Neuronal stem cell (in vitro differentiated cells): ENCODE measurements at regions not wholly inside any gene's neighbourhood (a gene's known extent, or its start where the extent isn't known, plus 50 kb on each side); places are given as distances from the start of the nearest gene placed in this dataset.
A peak's percentile ranks its signal among the peaks of the same experiment; 100 is the strongest.

ENCODE experiments used
- DNase-seq: peaks from one replicate; pipeline ENCODE4 v3.0.0-alpha.2; 2013; ENCODE audit warnings: low spot score
- H2AFZ ChIP-seq: one replicate; pipeline ENCODE4 v1.6.1; 2013; ENCODE audit warnings: mild to moderate bottlenecking, low read length, inconsistent platforms
- H2AK5ac ChIP-seq: 2 replicates; pipeline ENCODE4 v1.6.1; 2013; ENCODE audit warnings: low read depth, mild to moderate bottlenecking, inconsistent platforms, low read length, moderate library complexity, mixed read lengths
- H2BK120ac ChIP-seq: 2 replicates; pipeline ENCODE4 v1.6.1; 2013; ENCODE audit warnings: low read depth, mild to moderate bottlenecking, inconsistent platforms, low read length, moderate library complexity, mixed read lengths
- H2BK12ac ChIP-seq: one replicate; pipeline ENCODE4 v1.6.1; 2013; ENCODE audit warnings: low read length, inconsistent platforms
- H2BK15ac ChIP-seq: 2 replicates; pipeline ENCODE4 v1.6.1; 2013; ENCODE audit warnings: mild to moderate bottlenecking, low read length, inconsistent platforms, mixed read lengths
- H2BK5ac ChIP-seq: one replicate; pipeline ENCODE4 v1.6.1; 2013; ENCODE audit warnings: inconsistent platforms, mild to moderate bottlenecking, low read length, moderate library complexity
- H3K14ac ChIP-seq: one replicate; pipeline ENCODE4 v1.6.1; 2013; ENCODE audit warnings: low read length, inconsistent platforms
- H3K18ac ChIP-seq: 2 replicates; pipeline ENCODE4 v1.6.1; 2013; ENCODE audit warnings: low read length, inconsistent platforms
- H3K23ac ChIP-seq: 2 replicates; pipeline ENCODE4 v1.6.1; 2013; ENCODE audit warnings: low read depth, mild to moderate bottlenecking, mixed read lengths, low read length, inconsistent platforms; ENCODE audit not compliant: poor library complexity
- H3K27ac ChIP-seq: replicated peaks from 3 replicates; pipeline ENCODE4 v1.5.1; 2013; ENCODE audit warnings: low read length, inconsistent platforms
- H3K27me3 ChIP-seq, 3 experiments: 2 replicates each; pipeline ENCODE4 v1.6.1; 2013; ENCODE audit warnings: low read length in 3 of 3, mild to moderate bottlenecking in 2 of 3, inconsistent platforms in 1 of 3, low read depth in 1 of 3, mixed read lengths in 1 of 3, moderate library complexity in 1 of 3; ENCODE audit not compliant: control insufficient read depth in 3 of 3, insufficient read depth in 3 of 3
- H3K36me3 ChIP-seq, 2 donors: replicated peaks in 1 of 2; 2 replicates each; pipeline ENCODE4 v1.6.1; 2013; ENCODE audit warnings: low read length in 2 of 2; ENCODE audit not compliant: control insufficient read depth in 2 of 2, insufficient read depth in 2 of 2
- H3K4ac ChIP-seq: 2 replicates; pipeline ENCODE4 v1.6.1; 2013; ENCODE audit warnings: inconsistent platforms, mild to moderate bottlenecking, low read length, moderate library complexity
- H3K4me1 ChIP-seq, 2 donors: 1 replicate in 1 of 2; 2 replicates in 1 of 2; pipeline ENCODE4 v1.6.1; 2013; ENCODE audit warnings: low read length in 2 of 2, low read depth in 1 of 2; ENCODE audit not compliant: control insufficient read depth in 2 of 2, insufficient read depth in 1 of 2
- H3K4me2 ChIP-seq: one replicate; pipeline ENCODE4 v1.6.1; 2013; ENCODE audit warnings: mild to moderate bottlenecking, low read length, inconsistent platforms; ENCODE audit not compliant: insufficient read depth, poor library complexity, severe bottlenecking
- H3K4me3 ChIP-seq, 2 donors: 2 replicates each; pipeline ENCODE4 v1.5.1; 2013; ENCODE audit warnings: low read length in 2 of 2, mild to moderate bottlenecking in 2 of 2, inconsistent platforms in 1 of 2, moderate library complexity in 1 of 2
- H3K79me1 ChIP-seq: one replicate; pipeline ENCODE4 v1.6.1; 2013; ENCODE audit warnings: low read depth, mild to moderate bottlenecking, inconsistent platforms, low read length, moderate library complexity
- H3K9ac ChIP-seq: one replicate; pipeline ENCODE4 v1.6.1; 2013; ENCODE audit warnings: mild to moderate bottlenecking, low read depth, low read length, inconsistent platforms; ENCODE audit not compliant: poor library complexity
- H3K9me3 ChIP-seq, 2 donors: replicated peaks in 1 of 2; 2 replicates each; pipeline versions ENCODE3 to v1.6.1; 2013; ENCODE audit warnings: low read length in 2 of 2, mild to moderate bottlenecking in 2 of 2, inconsistent platforms in 1 of 2, low read depth in 1 of 2, mixed read lengths in 1 of 2, moderate library complexity in 1 of 2; ENCODE audit not compliant: control insufficient read depth in 2 of 2, insufficient read depth in 1 of 2
- H4K8ac ChIP-seq: one replicate; pipeline ENCODE4 v1.6.1; 2013; ENCODE audit warnings: low read depth, mild to moderate bottlenecking, inconsistent platforms, low read length, moderate library complexity
- H4K91ac ChIP-seq: one replicate; pipeline ENCODE4 v1.6.1; 2013; ENCODE audit warnings: low read length, low read depth, mild to moderate bottlenecking, inconsistent platforms; ENCODE audit not compliant: poor library complexity
- WGBS, 2 donors: extraction: QIAGEN DNeasy Blood & Tissue Kit; methylation state at CpG; one replicate each; pipeline ENCODE4 v1.1.7; 2013; ENCODE audit warnings: missing lambda C conversion rate in 2 of 2, mixed read lengths in 1 of 2; ENCODE audit not compliant: insufficient read length in 2 of 2, insufficient replicate concordance in 1 of 2; ENCODE audit errors: extremely low coverage in 2 of 2; 5-methylcytosine and 5-hydroxymethylcytosine counted together

- Histone ChIP-seq H3K36me3 (no peaks in the 10 kb centered on the region), H3K9me3 (peaks cover 0 to 4% of the 10 kb centered on the region in 2 donors), H3K4me3 (no peak overlapping the region), H2AFZ (no peak overlapping the region), H3K79me1 (no peaks in the 10 kb centered on the region), H2BK12ac (no peak overlapping the region), H3K18ac (no peak overlapping the region), H2BK120ac (no peak overlapping the region), H3K9ac (no peak overlapping the region), H3K27ac (no peak overlapping the region), H3K14ac (no peak overlapping the region), H2AK5ac (no peak overlapping the region), H4K8ac (no peak overlapping the region), H3K23ac (no peak overlapping the region), H4K91ac (no peak overlapping the region), H3K4ac (no peak overlapping the region), H2BK5ac (no peak overlapping the region), H2BK15ac (no peak overlapping the region), H3K27me3 (no peaks in the 10 kb centered on the region), H3K4me2 (no peak overlapping the region), H3K4me1 (peaks cover 0 to 10% of the 10 kb centered on the region in 2 donors)
- DNase-seq, result no peak
Measured at GRCh38 chr1:4216231-4216630, 316.2 kb upstream of the C1orf174 start.

- no peak overlapping the region for H2BK5ac ChIP-seq
- no peak overlapping the region for H2BK12ac ChIP-seq
- no peak overlapping the region for H2BK15ac ChIP-seq
- H3K23ac ChIP-seq, result no peak overlapping the region
- no peak overlapping the region for H3K4me2 ChIP-seq
- H3K4me3 ChIP-seq, result no peak overlapping the region
- no peak for DNase-seq
- no peak overlapping the region for H2AFZ ChIP-seq
- no CpG with 5 or more reads among the region's 10 CpGs for WGBS, 2 donors
- H2BK120ac ChIP-seq, result peak overlapping the region; percentile 82
- no peak overlapping the region for H3K9ac ChIP-seq
- no peak overlapping the region for H3K18ac ChIP-seq
- no peaks in the 10 kb centered on the region for H3K79me1 ChIP-seq
- H2AK5ac ChIP-seq, result no peak overlapping the region
- H3K27ac ChIP-seq, result no peak overlapping the region
- H3K4me1 ChIP-seq, result peaks cover 0 to 4% of the 10 kb centered on the region in 2 donors
- no peak overlapping the region for H4K91ac ChIP-seq
- no peak overlapping the region for H4K8ac ChIP-seq
- H3K9me3 ChIP-seq, result peaks cover 0 to 4% of the 10 kb centered on the region in 2 donors
- no peak overlapping the region for H3K4ac ChIP-seq
- H3K36me3 ChIP-seq, result no peaks in the 10 kb centered on the region
- H3K27me3 ChIP-seq, result no peaks in the 10 kb centered on the region
- H3K14ac ChIP-seq, result no peak overlapping the region
Measured at GRCh38 chr1:4218619-4219018, 318.5 kb upstream of the C1orf174 start.

GRCh38 chr1:4219111-4219510 is 319.0 kb upstream of the C1orf174 start:
- Histone ChIP-seq H2AK5ac (no peak overlapping the region), H2AFZ (no peak overlapping the region), H3K23ac (peak overlapping the region; percentile 8), H2BK5ac (no peak overlapping the region), H2BK12ac (no peak overlapping the region), H3K18ac (no peak overlapping the region), H3K79me1 (no peaks in the 10 kb centered on the region), H3K4ac (no peak overlapping the region), H3K9me3 (peaks cover 0 to 4% of the 10 kb centered on the region in 2 donors), H3K4me2 (no peak overlapping the region), H4K8ac (no peak overlapping the region), H4K91ac (no peak overlapping the region), H3K36me3 (no peaks in the 10 kb centered on the region), H3K27ac (no peak overlapping the region), H3K4me3 (no peak overlapping the region), H3K4me1 (peaks cover 0 to 2% of the 10 kb centered on the region in 2 donors), H3K27me3 (no peaks in the 10 kb centered on the region), H3K9ac (no peak overlapping the region), H3K14ac (no peak overlapping the region), H2BK15ac (no peak overlapping the region), H2BK120ac (no peak overlapping the region)
- WGBS, 2 donors, result no CpG with 5 or more reads among the region's 11 CpGs
- DNase-seq, result no peak

GRCh38 chr1:4219826-4220225 is 319.8 kb upstream of the C1orf174 start:
- peaks cover 0 to 4% of the 10 kb centered on the region in 2 donors for H3K9me3 ChIP-seq
- no peaks in the 10 kb centered on the region for H3K27me3 ChIP-seq
- no peak overlapping the region for H3K23ac ChIP-seq
- H3K4me1 ChIP-seq, result peaks cover 0 to 2% of the 10 kb centered on the region in 2 donors
- H3K79me1 ChIP-seq, result no peaks in the 10 kb centered on the region
- no peak for DNase-seq
- no CpG with 5 or more reads among the region's 5 CpGs for WGBS, 2 donors
- no peak overlapping the region for H3K4me2 ChIP-seq
- H3K4ac ChIP-seq, result no peak overlapping the region
- no peak overlapping the region for H2BK5ac ChIP-seq
- no peak overlapping the region for H4K8ac ChIP-seq
- H4K91ac ChIP-seq, result no peak overlapping the region
- H2AK5ac ChIP-seq, result no peak overlapping the region
- H3K9ac ChIP-seq, result no peak overlapping the region
- no peak overlapping the region for H3K4me3 ChIP-seq
- H2BK15ac ChIP-seq, result no peak overlapping the region
- H2BK12ac ChIP-seq, result no peak overlapping the region
- H3K27ac ChIP-seq, result no peak overlapping the region
- no peaks in the 10 kb centered on the region for H3K36me3 ChIP-seq
- no peak overlapping the region for H3K18ac ChIP-seq
- H3K14ac ChIP-seq, result no peak overlapping the region
- no peak overlapping the region for H2AFZ ChIP-seq
- H2BK120ac ChIP-seq, result no peak overlapping the region
